Uterus (tissue), 3 donors: ENCODE measurements at regions not wholly inside any gene's neighbourhood (a gene's known extent, or its start where the extent isn't known, plus 50 kb on each side); places are given as distances from the start of the nearest gene placed in this dataset.

Experiments
- DNase-seq, 2 donors: peaks; one replicate each; pipeline ENCODE4 v3.0.0-alpha.2; 2019 to 2020
- H3K27ac ChIP-seq, 2 donors: fragments of 200-600 bp; sonication (generic); 1 replicate in 1 of 2; 2 replicates in 1 of 2; pipeline ENCODE4 v1.5.1; 2016 to 2018
- H3K27me3 ChIP-seq, 2 donors: fragments of 200-600 bp; sonication (generic); one replicate each; pipeline ENCODE4 v1.5.1; 2018 to 2019; ENCODE audit warnings: control low read depth in 1 of 2
- H3K36me3 ChIP-seq, 2 donors: fragments of 200-600 bp; sonication (generic); one replicate each; pipeline ENCODE4 v1.5.1; 2019; ENCODE audit warnings: control low read depth in 1 of 2
- H3K4me1 ChIP-seq, 2 donors: fragments of 200-600 bp; sonication (generic); one replicate each; pipeline ENCODE4 v1.5.1; 2018 to 2019; ENCODE audit warnings: control low read depth in 1 of 2
- H3K4me3 ChIP-seq, 2 donors: fragments of 200-600 bp; sonication (generic); 1 replicate in 1 of 2; 2 replicates in 1 of 2; pipeline ENCODE4 v1.5.1; 2018 to 2019; ENCODE audit warnings: mild to moderate bottlenecking in 1 of 2
- H3K9me3 ChIP-seq, 2 donors: fragments of 200-600 bp; sonication (generic); one replicate each; pipeline ENCODE4 v1.5.1; 2019; ENCODE audit warnings: control low read depth in 1 of 2
- CTCF ChIP-seq, 4 experiments: fragments of 200-600 bp in 2 of 4; fragments of 450-650 bp in 2 of 4; sonication (generic) in 2 of 4; IDR thresholded peaks; one replicate each; pipeline ENCODE4 v1.5.1; 2016 to 2019; ENCODE audit warnings: antibody characterized with exemption in 4 of 4, mild to moderate bottlenecking in 2 of 4, moderate library complexity in 1 of 4
- POLR2A ChIP-seq, 2 donors: fragments of 450-650 bp; IDR thresholded peaks; one replicate each; pipeline ENCODE4 v1.6.1; 2016; ENCODE audit warnings: antibody characterized with exemption in 2 of 2, mild to moderate bottlenecking in 1 of 2, moderate library complexity in 1 of 2
- intact Hi-C: fragments of 100-400 bp; cut with DNase I; formaldehyde crosslinking; loops from one replicate; pipeline ENCODE4 v1.15.1; 2023; ENCODE audit warnings: low total_unique reads
- donor health status: DM: yes; HTN: yes; CAD: no.

DNA sequence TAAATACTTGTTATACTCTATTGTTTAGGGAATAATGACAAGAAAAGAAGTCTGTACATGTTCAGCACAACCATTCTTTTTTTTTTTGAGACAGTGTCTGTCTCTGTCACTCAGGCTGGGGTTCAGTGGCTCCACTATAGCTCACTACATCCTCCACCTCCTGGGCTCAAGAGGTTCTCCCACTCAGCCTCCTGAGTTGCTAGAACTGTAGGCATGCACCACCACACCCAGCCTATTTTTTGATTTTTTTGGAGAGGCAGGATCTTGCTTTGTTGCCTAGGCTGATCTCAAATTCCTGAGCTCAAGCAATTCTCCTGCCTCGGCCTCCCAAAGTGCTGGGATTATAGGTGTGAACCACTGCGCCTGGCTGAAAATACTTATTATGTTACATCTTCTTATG is 250.0 kb downstream of the MIAT start:
- H3K36me3 ChIP-seq: no peaks in the 10 kb centered on the region
- no peaks in the 10 kb centered on the region for H3K27me3 ChIP-seq
- no peaks in the 10 kb centered on the region for H3K9me3 ChIP-seq
- intact Hi-C loops: no loop called here
- no peak overlapping the region for H3K4me3 ChIP-seq
- no peaks in the 10 kb centered on the region for H3K4me1 ChIP-seq
- H3K27ac ChIP-seq: no peak overlapping the region
- DNase-seq: no peak
- TF ChIP-seq CTCF (IDR thresholded peaks at IDR 0.05) (no peak), POLR2A (IDR thresholded peaks at IDR 0.05) (no peak)

DNA sequence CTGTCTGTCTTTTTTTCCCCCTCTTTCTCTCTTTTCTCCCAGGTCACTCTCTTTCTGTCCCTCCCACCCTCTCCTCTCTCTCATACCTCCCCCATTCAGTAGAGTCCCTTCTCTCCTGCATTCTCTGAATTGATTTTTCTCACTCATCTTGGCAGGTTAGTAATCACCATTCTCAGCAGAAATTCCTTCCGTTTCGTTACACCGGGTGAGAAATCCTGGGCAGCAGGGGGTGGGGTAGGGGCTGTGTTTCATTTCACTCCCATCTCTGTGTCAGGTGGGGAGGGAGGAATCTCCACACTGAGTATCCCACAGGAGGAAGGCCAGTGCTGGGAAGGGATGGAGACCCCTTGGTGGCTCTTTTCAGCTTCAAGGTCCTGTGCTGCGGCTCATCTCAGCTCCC is 253.5 kb downstream of the MIAT start:
- H3K9me3 ChIP-seq: no peaks in the 10 kb centered on the region
- TF ChIP-seq POLR2A (IDR thresholded peaks at IDR 0.05) (no peak), CTCF (IDR thresholded peaks at IDR 0.05) (no peak)
- no peaks in the 10 kb centered on the region for H3K4me1 ChIP-seq
- H3K4me3 ChIP-seq: no peak overlapping the region
- DNase-seq: no peak
- no peaks in the 10 kb centered on the region for H3K36me3 ChIP-seq
- H3K27ac ChIP-seq: no peak overlapping the region
- intact Hi-C loops: no loop called here
- H3K27me3 ChIP-seq: no peaks in the 10 kb centered on the region

- Histone ChIP-seq H3K9me3 (no peaks in the 10 kb centered on the region), H3K27ac (no peak overlapping the region)
- no peak for DNase-seq
These were observed 255.4 kb downstream of the MIAT start for GRCh38 chr22:26912655-26913345.

DNA sequence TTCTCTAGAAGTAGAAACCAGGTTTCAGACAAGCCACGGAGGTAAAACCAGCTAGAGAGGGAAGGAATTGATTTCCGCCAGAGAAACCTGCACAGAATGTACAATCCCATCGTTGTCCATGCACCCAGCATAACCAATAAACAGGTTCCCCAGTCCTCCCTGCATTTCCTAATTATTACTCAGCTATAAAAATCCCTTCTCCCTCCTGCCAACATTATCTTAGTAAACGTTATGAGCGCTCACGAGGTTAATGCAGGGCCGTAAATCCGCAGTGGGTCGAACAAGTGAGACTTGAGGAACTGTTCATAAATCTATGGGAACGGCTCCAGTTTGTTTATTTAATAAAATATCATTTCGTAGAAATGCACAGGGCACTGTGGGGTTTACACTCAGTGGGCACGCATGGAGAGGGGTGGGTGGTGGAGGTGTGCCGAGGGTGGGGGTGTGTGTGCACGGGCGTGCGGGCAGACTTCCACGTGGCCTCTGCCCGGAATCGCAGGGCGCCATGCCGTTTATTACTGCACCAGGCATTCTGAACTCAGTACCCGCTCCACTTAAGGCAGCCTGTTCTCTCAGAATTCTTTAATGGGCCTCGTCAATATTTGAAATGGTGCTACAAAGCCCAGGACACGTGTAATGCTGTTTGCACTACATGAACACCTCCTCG is 257.3 kb downstream of the MIAT start:
- H3K27me3 ChIP-seq: no peaks in the 10 kb centered on the region
- no peak overlapping the region for H3K27ac ChIP-seq
- DNase-seq: no peak
- H3K4me3 ChIP-seq: no peak overlapping the region
- H3K4me1 ChIP-seq: no peaks in the 10 kb centered on the region
- intact Hi-C loops: no loop called here
- no peaks in the 10 kb centered on the region for H3K9me3 ChIP-seq
- TF ChIP-seq POLR2A (IDR thresholded peaks at IDR 0.05): no peak
- no peak for TF ChIP-seq CTCF (IDR thresholded peaks at IDR 0.05)
- H3K36me3 ChIP-seq: no peaks in the 10 kb centered on the region

More at GRCh38 chr22:26912655-26913345, 255.4 kb downstream of the MIAT start:
- TF ChIP-seq CTCF (IDR thresholded peaks at IDR 0.05): no peak
- no peak for TF ChIP-seq POLR2A (IDR thresholded peaks at IDR 0.05)
- H3K27me3 ChIP-seq: no peaks in the 10 kb centered on the region
- no peaks in the 10 kb centered on the region for H3K4me1 ChIP-seq
- H3K4me3 ChIP-seq: no peak overlapping the region
- no peaks in the 10 kb centered on the region for H3K36me3 ChIP-seq
- intact Hi-C loops: no loop called here

GRCh38 chr22:26916236-26916635 is 258.8 kb downstream of the MIAT start:
- DNase-seq: no peak
- no peaks in the 10 kb centered on the region for H3K27me3 ChIP-seq
- TF ChIP-seq POLR2A (IDR thresholded peaks at IDR 0.05): no peak
- TF ChIP-seq CTCF (IDR thresholded peaks at IDR 0.05): no peak
- H3K36me3 ChIP-seq: no peaks in the 10 kb centered on the region
- H3K4me1 ChIP-seq: no peaks in the 10 kb centered on the region
- intact Hi-C loops: no loop called here
- H3K9me3 ChIP-seq: no peaks in the 10 kb centered on the region
- no peak overlapping the region for H3K4me3 ChIP-seq
- H3K27ac ChIP-seq: no peak overlapping the region
